ENCODE measurements at regions not wholly inside any gene's neighbourhood (a gene's known extent, or its start where the extent isn't known, plus 50 kb on each side); places are given as distances from the start of the nearest gene placed in this dataset.
A peak's percentile ranks its signal among the peaks of the same experiment; 100 is the strongest.

DNA sequence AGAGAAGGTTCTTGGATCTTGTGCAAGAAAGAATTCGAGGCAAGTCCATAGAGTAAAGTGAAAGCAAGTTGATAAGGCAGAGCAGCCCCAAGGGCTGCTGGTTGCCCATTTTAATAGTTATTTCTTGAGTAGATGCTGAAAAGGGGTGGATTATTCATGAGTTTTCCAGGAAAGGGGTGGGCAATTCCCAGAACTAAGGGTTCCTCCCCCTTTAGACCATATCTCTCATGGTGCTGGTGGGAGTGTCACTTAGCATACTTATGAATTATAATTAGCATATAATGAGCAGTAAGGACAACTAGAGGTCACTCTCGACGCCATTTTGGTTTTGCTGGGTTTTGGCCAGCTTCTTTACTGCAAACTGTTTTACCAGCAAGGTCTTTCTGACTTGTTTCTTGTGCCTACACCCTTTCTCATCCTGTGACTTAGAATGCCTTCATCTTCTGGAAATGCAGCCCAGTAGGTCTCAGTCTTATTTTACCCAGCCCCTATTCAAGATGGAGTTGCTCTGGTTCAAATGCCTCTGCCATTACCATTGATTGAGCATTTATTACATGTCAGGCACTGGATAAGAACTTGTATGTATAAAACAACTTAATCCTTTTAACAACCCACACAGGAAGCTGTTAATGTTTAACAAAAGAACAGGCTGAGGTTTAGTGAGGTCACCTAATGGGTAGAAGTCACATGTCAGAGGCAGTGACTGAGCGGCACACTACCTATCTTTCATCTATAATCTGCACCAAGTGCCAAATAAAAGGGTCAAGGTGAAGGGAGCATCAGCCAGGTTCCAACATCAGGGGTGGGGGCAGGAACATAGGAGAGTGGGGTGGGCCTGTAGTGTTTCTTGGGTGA is 250.9 kb downstream of the ICOS start:
- WGBS, 2 donors = 30 to 37% methylated on average over 4 of the region's 4 CpGs
- Histone ChIP-seq H3K4me3 (no peak overlapping the region), H3K9me3 (no peaks in the 10 kb centered on the region), H3K4me1 (peaks cover 0 to 19% (median 13%) of the 10 kb centered on the region in 3 donors), H3K27ac (no peak overlapping the region), H3K36me3 (no peaks in the 10 kb centered on the region), H3K27me3 (no peaks in the 10 kb centered on the region)
- FAIRE-seq (no peak), DNase-seq (no peak), ATAC-seq (peak; percentile 90 to 97 (median 94))
- intact Hi-C loops (cut with DNase I) = no loop called here
- TF ChIP-seq, protein P1, sequence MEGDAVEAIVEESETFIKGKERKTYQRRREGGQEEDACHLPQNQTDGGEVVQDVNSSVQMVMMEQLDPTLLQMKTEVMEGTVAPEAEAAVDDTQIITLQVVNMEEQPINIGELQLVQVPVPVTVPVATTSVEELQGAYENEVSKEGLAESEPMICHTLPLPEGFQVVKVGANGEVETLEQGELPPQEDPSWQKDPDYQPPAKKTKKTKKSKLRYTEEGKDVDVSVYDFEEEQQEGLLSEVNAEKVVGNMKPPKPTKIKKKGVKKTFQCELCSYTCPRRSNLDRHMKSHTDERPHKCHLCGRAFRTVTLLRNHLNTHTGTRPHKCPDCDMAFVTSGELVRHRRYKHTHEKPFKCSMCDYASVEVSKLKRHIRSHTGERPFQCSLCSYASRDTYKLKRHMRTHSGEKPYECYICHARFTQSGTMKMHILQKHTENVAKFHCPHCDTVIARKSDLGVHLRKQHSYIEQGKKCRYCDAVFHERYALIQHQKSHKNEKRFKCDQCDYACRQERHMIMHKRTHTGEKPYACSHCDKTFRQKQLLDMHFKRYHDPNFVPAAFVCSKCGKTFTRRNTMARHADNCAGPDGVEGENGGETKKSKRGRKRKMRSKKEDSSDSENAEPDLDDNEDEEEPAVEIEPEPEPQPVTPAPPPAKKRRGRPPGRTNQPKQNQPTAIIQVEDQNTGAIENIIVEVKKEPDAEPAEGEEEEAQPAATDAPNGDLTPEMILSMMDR (IDR thresholded peaks at IDR 0.05) = no peak

DNA sequence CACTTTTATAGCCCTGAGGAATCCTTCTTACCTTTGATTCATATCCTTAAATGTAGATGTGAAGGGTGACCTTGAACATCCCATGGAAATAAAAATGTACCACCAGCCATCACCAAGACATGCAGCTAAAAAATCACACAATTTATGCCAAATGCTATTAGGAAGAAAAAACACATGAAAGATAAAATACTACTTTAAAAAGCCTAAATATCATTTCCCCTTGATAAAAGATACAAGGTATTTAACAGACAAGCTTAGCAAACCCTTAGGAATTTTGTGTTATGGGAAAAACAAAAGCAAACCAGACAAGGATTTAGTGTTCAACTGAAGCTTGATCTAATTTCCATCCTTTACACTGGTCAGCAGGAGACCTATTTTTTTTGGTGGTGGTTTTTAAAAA is 255.0 kb downstream of the ICOS start:
- TF ChIP-seq, protein P1 (IDR thresholded peaks at IDR 0.05) = no peak

DNA sequence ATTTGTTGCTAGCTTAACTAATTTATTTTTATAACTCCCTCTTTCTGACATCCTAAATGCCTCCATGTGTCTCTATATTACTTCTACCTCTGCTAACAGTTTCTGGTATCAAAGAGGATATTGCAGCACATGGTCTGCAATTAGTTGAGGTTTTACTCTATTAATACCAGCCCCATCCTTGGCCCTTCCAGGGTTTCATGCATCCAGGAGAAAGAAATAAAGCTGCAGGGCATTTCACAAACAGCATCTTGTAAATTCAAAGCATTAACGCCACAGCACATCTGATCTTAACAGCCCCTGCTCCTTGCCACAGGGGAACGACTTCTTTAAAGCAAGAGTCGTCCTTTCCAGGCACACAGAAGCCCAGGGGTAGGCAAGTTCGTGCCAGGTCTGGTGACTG is 258.9 kb downstream of the ICOS start:
- ATAC-seq (no peak), DNase-seq (no peak), FAIRE-seq (no peak)
- Histone ChIP-seq H3K36me3 (no peaks in the 10 kb centered on the region), H3K4me1 (no peaks in the 10 kb centered on the region), H3K27me3 (no peaks in the 10 kb centered on the region), H3K4me3 (no peak overlapping the region), H3K9me3 (no peaks in the 10 kb centered on the region), H3K27ac (no peak overlapping the region)
- intact Hi-C loops (cut with DNase I) = no loop called here
- TF ChIP-seq, protein P1 (IDR thresholded peaks at IDR 0.05) = no peak
- 73% methylated on average over 4 of the region's 4 CpGs for WGBS, 2 donors

More for the DNA sequence above, 255.0 kb downstream of the ICOS start:
- no peaks in the 10 kb centered on the region for H3K27me3 ChIP-seq
- no peaks in the 10 kb centered on the region for H3K9me3 ChIP-seq
- no peak overlapping the region for H3K4me3 ChIP-seq
- H3K27ac ChIP-seq = no peak overlapping the region
- DNase-seq = no peak
- intact Hi-C loops (cut with DNase I) = no loop called here
- peaks cover 0 to 9% (median 9%) of the 10 kb centered on the region in 3 donors for H3K4me1 ChIP-seq
- FAIRE-seq = no peak
- H3K36me3 ChIP-seq = no peaks in the 10 kb centered on the region
- ATAC-seq = no peak

DNA sequence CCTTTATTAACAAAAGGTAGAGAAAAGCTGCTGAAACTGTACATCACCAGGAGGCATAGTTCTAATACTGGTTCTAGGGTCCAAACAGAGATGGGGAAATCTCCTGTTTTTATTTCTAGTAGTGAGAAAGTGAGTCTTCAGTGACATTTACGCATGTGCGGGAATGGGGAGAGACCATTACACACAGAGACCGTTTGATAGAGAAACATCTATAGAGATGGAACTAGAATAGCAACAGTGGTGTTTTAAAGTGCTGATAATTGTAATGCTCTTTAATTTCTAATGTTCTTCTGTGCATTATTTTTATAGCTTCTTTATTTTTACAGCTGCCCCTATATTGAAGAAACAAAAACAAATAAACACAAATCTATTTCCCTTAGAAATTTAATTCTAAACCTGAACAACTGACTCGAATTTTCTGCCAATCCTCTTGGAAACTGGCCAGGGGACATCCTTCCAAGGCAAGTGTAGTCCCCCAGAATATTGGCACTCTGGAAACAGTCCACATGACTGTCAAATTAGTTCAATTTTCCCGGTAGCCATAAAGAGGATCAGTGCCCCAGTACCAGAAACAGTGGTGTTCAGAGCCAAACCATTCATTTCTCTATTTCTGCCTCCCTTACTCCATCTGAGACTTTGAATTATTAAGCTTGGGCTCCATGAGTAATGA is 260.9 kb downstream of the ICOS start:
- intact Hi-C loops (cut with DNase I) = no loop called here
- Histone ChIP-seq H3K4me3 (no peak overlapping the region), H3K27ac (no peak overlapping the region), H3K36me3 (no peaks in the 10 kb centered on the region), H3K27me3 (no peaks in the 10 kb centered on the region), H3K9me3 (no peaks in the 10 kb centered on the region), H3K4me1 (no peaks in the 10 kb centered on the region)
- TF ChIP-seq, protein P1 (IDR thresholded peaks at IDR 0.05) = no peak
- DNase-seq (no peak), FAIRE-seq (no peak), ATAC-seq (no peak)
- WGBS, 2 donors = 60 to 73% methylated on average over 5 of the region's 5 CpGs

DNA sequence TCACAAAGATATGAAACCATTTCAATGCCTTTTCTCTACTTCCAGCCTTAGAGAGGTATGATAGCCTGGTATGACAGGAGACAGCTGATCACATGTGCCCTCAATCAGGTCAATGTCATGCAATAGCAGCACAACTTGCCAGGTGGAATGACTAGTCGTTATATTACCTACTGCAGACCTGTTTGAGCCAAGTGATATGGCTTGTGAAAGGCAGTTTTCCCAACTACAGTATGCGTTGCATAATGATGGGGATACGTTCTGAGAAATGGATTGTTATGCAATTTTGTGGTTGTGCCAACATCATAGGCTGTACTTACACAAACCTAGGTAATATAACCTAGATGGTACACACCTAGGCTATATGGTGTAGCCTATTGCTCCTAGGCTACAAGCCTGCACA is 262.8 kb downstream of the ICOS start:
- no peak for FAIRE-seq
- H3K27ac ChIP-seq = no peak overlapping the region
- H3K36me3 ChIP-seq = no peaks in the 10 kb centered on the region
- no peak for ATAC-seq
- H3K27me3 ChIP-seq = no peaks in the 10 kb centered on the region
- no peak for DNase-seq
- no peaks in the 10 kb centered on the region for H3K4me1 ChIP-seq
- intact Hi-C loops (cut with DNase I) = no loop called here
- H3K4me3 ChIP-seq = no peak overlapping the region
- WGBS, 2 donors = 31 to 46% methylated on average over 3 of the region's 3 CpGs
- TF ChIP-seq, protein P1 (IDR thresholded peaks at IDR 0.05) = no peak
- no peaks in the 10 kb centered on the region for H3K9me3 ChIP-seq

Measured in pancreas (tissue), 10 donors.